Stomach (tissue), 4 donors: ENCODE measurements at regions not wholly inside any gene's neighbourhood (a gene's known extent, or its start where the extent isn't known, plus 50 kb on each side); places are given as distances from the start of the nearest gene placed in this dataset.

ENCODE experiments used
- CTCF ChIP-seq, 7 experiments: fragments of 450-650 bp in 4 of 7; fragments of 200-600 bp in 3 of 7; sonication (generic) in 3 of 7; IDR thresholded peaks; one replicate each; pipeline ENCODE4 v1.5.1; 2016 to 2019; ENCODE audit warnings: antibody characterized with exemption in 7 of 7, control low read depth in 2 of 7, mild to moderate bottlenecking in 1 of 7
- EP300 ChIP-seq: sonication (generic); formaldehyde crosslinking; IDR thresholded peaks from one replicate; pipeline ENCODE4 v1.6.1; 2017; ENCODE audit warnings: antibody characterized with exemption

GRCh38 chr4:151841107-151841506 is 80.3 kb upstream of the GATB start:
- no peak for TF ChIP-seq CTCF (IDR thresholded peaks at IDR 0.05)
- TF ChIP-seq EP300, result no peak
